Superior temporal gyrus (tissue), 1 donor: ENCODE measurements at regions not wholly inside any gene's neighbourhood (a gene's known extent, or its start where the extent isn't known, plus 50 kb on each side); places are given as distances from the start of the nearest gene placed in this dataset.
A peak's percentile ranks its signal among the peaks of the same experiment; 100 is the strongest.

ENCODE experiments used
- DNase-seq: peaks from one replicate; pipeline ENCODE4 v3.0.0-alpha.2; 2016; ENCODE audit errors: extremely low spot score

DNA sequence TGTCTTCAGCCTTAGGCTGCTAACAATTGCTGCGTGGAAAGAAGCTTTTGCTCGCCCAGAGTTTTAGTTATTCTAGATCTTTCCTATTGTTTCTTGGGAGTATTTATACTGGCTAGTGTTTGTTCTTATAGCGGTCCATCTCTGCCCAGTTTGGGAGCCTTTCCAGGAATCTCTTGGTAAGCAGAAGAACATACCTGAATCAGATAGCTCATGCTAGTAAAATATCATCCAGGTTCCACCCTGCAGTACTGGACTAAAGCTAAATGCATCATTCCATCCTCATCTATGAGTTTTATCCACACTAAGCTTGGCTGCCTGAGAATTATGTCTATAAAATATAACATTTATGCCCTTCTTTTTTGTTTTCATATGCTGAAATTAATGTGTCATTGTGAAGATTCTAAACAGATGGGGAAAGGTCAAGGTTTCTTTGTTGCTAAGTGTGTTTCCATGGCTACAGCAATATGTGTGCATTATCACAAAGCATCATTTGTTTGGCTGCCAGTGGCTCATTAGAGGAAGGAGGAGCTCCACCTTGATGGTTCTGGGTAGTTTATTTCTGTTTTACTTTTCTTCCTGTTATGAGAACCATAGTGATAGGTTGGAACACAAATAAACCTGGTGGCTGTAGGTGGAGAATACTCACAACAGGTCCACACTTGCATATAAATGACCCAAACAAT, 182.8 kb downstream of the PIK3C3 start:
- DNase-seq: no peak

- DNase-seq: no peak
Measured at GRCh38 chr18:42141439-42141838, 186.4 kb downstream of the PIK3C3 start.

GRCh38 chr18:42155024-42155423, 200.0 kb downstream of the PIK3C3 start:
- DNase-seq: no peak

- no peak for DNase-seq
Measured at GRCh38 chr18:42156281-42156680, 201.2 kb downstream of the PIK3C3 start.

DNA sequence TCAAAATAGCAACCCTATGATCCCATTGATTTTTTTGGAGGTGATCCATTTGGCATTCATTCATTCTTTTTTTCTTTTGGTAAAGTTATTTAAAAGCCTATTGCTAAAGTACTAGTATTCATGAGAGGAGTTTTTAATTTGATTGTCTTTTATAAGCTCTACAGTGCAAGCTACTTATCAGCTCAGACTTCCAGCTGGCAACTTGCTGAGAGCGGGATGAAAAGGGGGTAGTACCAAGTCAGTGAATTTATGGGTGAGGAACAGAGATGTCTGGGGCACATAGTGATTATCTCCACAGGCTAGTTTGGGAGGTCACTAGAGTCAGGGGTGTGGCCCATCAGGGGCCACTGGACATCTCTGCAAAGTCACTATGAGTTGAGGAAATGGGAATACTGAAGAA, 202.4 kb downstream of the PIK3C3 start:
- no peak for DNase-seq

DNA sequence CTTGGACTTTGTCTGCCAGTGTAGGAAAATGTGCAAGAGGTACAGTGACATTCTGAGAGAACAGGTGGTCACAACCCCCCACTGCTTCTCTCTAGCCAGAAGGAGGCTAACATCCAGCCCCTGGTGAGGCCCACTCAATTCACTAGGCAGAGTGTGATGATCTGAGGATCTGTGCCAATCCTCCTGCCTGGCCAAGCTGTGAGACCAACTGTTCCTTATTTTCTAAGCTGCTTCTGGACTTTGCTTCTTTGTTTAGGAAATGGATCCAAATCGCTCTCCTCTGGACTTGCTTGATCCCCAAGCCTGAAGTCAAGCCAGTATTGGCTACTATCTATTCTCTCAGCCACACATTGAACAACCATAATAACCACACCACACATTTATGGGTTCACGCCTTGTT, 202.8 kb downstream of the PIK3C3 start:
- peak; percentile 25 for DNase-seq

GRCh38 chr18:42159146-42159545, 204.1 kb downstream of the PIK3C3 start:
- DNase-seq: no peak

DNA sequence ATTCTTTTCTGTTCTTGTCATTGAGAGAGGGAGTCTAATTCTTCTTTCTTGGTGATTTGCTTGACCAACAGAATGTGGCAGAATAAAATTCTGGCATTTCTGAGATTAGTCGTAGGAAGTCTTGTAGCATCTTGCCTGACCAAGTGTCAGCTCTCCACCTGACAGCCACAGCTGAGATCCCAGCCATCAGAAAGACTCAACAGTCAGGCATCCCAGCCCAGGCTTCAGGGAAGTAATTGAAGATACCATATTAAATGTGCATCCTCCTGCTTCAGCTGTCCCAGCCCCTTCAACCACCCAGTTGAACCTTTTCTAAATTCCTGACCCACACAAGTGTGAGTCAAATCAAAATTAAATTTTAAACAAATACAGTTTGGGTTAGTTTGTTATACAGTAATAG, 208.3 kb downstream of the PIK3C3 start:
- DNase-seq: no peak

- DNase-seq: no peak
Measured at GRCh38 chr18:42164556-42164955, 209.5 kb downstream of the PIK3C3 start.

GRCh38 chr18:42165922-42166513, 211.0 kb downstream of the PIK3C3 start:
- no peak for DNase-seq

GRCh38 chr18:42168487-42168886, 213.5 kb downstream of the PIK3C3 start:
- DNase-seq: no peak

- DNase-seq: no peak
Measured at GRCh38 chr18:42168907-42169306, 213.9 kb downstream of the PIK3C3 start.

DNA sequence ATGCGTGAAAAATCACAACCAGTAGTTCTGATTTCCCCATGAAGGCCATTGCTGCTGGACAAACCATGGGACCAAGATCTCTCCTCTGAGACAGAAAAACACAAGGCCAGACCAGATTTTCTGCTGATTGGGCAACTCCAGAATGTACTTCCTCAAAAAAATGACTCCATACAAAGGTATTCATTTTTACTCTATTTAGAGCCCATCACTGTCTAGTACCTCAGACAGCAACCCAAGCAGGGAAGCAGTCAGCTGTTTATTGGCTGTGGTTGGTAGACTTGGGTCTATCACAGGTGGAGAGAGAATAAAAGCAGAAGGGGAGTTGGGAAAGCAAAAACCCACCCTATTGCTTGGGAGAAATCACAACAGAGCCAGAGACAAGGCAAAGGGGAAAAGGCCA, 219.9 kb downstream of the PIK3C3 start:
- no peak for DNase-seq

DNA sequence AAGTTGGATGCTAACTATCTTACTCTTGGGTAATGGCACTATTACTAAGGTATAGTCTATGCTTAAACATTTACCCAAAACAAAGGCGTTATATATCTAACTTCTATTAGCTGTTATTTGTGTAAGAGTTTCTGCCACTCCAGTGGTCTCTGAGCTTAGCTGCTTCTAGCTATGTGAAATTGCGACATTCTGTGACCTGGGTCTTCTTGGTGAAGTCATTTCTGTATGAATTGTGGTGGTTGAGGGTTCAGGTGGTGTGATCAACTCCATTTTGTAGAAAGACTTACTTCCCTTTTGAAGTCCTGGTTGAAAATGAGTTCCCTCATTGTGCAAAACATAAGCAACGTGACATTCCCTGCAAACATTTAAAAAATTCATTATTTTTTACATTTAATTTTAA, 221.6 kb downstream of the PIK3C3 start:
- no peak for DNase-seq

GRCh38 chr18:42177390-42177789, 222.4 kb downstream of the PIK3C3 start:
- DNase-seq: no peak

- DNase-seq: no peak
Measured at GRCh38 chr18:42178376-42179080, 223.5 kb downstream of the PIK3C3 start.

DNA sequence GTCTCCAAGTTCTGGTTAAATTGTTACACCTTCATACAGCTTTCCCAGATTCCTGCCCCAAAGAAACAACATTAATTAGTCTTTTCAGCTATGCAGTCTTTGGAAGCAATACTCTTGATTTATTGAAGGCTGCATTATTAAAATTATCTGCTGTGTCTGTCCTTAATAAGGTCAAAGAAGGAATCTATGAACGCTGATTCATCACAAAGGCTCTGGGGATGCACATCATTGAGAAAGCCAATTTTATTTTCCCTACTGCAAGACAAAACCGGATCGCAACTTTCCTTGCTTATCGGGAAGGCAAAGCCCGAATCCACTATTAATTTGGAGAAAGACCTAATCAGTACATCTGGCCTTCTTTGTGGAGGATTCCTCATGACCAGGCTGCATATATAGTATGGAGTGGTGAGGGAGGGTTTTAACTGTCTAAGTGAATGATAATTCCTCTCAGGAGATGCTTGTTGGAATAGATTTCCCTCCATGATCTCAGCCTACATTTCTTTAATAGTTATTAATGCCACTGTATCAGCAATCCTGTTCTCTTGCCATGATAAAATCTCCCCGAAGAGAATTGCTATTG, 224.6 kb downstream of the PIK3C3 start:
- no peak for DNase-seq

- no peak for DNase-seq
Measured at GRCh38 chr18:42181474-42181873, 226.4 kb downstream of the PIK3C3 start.

DNA sequence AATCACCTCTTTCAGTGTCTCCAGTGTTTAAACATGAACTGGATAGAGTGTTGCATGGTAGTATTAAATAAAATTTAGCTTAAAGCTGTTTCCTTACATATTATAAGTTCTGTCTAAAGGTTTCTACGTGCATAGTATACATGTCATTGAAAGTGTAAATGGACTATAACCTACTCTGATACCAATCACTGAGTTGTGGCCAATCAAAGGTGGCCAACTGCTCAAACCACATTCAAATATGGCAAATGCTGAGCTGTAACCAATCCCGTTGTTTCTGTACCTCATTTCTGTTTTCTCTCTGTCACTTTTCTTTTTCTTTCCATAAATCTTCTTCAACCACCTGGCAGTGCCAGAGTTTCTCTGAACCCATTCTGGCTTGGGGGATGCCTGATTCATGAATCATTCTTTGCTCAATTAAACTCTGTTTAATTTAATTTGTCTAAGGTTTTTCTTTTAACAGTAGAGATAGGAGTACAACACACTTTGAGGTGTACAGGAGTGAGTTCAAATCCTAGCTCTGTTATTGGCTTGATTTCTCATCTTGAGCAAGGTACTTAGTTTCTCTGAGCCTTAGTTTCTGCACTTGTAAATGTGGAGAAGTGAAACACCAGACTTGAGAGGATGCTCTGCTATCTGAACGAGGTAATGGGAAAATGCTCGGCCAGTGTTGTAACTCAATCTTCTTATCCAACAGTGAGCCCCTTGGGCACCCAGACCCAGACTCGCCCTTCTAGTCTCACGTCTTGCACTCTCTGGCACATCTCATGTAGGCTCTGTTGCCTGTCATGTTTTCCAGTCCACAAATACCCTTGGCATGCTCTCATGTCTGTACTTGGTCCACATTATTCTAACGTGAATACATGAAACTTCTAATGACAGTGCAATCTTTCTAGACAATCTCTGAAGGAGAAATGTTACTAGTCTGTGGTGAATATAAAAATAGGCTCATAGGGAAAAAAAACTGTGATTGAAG, 228.0 kb downstream of the PIK3C3 start:
- no peak for DNase-seq

DNA sequence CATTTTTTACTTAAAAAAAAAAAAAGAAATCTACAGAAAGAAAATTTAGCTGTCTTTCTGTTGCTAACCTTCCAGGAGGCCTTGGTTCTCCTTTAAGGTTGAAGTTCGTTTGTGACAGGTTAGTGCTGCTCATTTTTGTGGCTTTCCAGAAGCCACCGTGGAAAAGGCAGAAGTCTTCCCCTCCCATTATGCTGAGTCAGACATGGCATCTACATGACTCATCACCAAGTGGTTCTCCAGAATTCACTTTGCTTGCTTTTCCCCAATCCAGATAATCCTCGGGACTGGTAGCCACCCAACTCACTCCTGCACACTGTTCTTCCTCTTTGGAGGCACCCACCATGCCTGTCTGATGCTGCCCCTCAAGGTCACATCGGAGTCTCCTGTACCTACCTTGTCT, 228.7 kb downstream of the PIK3C3 start:
- no peak for DNase-seq

- DNase-seq: no peak
Measured at GRCh38 chr18:42184685-42185477, 229.8 kb downstream of the PIK3C3 start.
